H1 (cell line): ENCODE measurements at regions not wholly inside any gene's neighbourhood (a gene's known extent, or its start where the extent isn't known, plus 50 kb on each side); places are given as distances from the start of the nearest gene placed in this dataset.

Experiments
- CTCF ChIA-PET: fragments of 300-600 bp; sonication (Branson Sonifier 250); formaldehyde crosslinking; loops from one replicate; lab custom pipeline; 2021; ENCODE audit not compliant: partially characterized antibody; lab: Charles Lee
- POLR2A ChIA-PET: fragments of 300-600 bp; sonication (Branson Sonifier 250); formaldehyde crosslinking; loops from one replicate; lab custom pipeline; 2021; ENCODE audit warnings: inconsistent platforms; ENCODE audit not compliant: partially characterized antibody; lab: Charles Lee
- DNase-seq, 2 experiments: peaks; one replicate each; pipeline versions ENCODE4 v3.0.0 to v3.0.0-alpha.2; 2010 to 2022; ENCODE audit warnings: low spot score in 2 of 2, low read depth in 1 of 2, mixed read lengths in 1 of 2
- FAIRE-seq: peaks from 2 replicates; lab custom pipeline; 2011; peaks lifted over from hg19 to GRCh38; lab: Jason Lieb, UNC
- H2AFZ ChIP-seq: 2 replicates; pipeline ENCODE4 v1.8.1; 2012; ENCODE audit warnings: low read length, inconsistent platforms
- H2AK5ac ChIP-seq: 2 replicates; pipeline ENCODE4 v1.6.1; 2013; ENCODE audit warnings: low read depth, low read length
- H2BK120ac ChIP-seq: replicated peaks from 2 replicates; pipeline ENCODE3; 2013; ENCODE audit warnings: low read depth, low read length, inconsistent platforms
- H2BK12ac ChIP-seq: 2 replicates; pipeline ENCODE4 v1.6.1; 2013; ENCODE audit warnings: low read depth, low read length
- H2BK15ac ChIP-seq: 2 replicates; pipeline ENCODE4 v1.6.1; 2013; ENCODE audit warnings: low read length
- H2BK20ac ChIP-seq: 2 replicates; pipeline ENCODE4 v1.6.1; 2013; ENCODE audit warnings: low read length
- H2BK5ac ChIP-seq: 2 replicates; pipeline ENCODE4 v1.6.1; 2013; ENCODE audit warnings: low read depth, low read length
- H3K14ac ChIP-seq: 2 replicates; pipeline ENCODE4 v1.6.1; 2013; ENCODE audit warnings: inconsistent platforms; ENCODE audit not compliant: insufficient read length
- H3K18ac ChIP-seq: 2 replicates; pipeline ENCODE4 v1.6.1; 2013; ENCODE audit warnings: low read length; ENCODE audit errors: extremely low read depth
- H3K23ac ChIP-seq: 2 replicates; pipeline ENCODE4 v1.6.1; 2013; ENCODE audit warnings: inconsistent platforms; ENCODE audit not compliant: insufficient read length
- H3K23me2 ChIP-seq: 2 replicates; pipeline ENCODE4 v1.6.1; 2013; ENCODE audit warnings: low read depth, low read length
- H3K27ac ChIP-seq: 2 replicates; pipeline ENCODE4 v1.6.1; 2011; ENCODE audit warnings: low read depth, low read length, inconsistent platforms
- H3K27me3 ChIP-seq, 4 experiments: replicated peaks in 1 of 4; 1 replicate in 1 of 4; 2 replicates in 3 of 4; pipeline versions ENCODE4 v1.6.1 to v1.8.1; 2011 to 2013; ENCODE audit warnings: low read length in 3 of 4, mild to moderate bottlenecking in 3 of 4, inconsistent platforms in 2 of 4, mixed read lengths in 2 of 4, moderate library complexity in 1 of 4; ENCODE audit not compliant: control insufficient read depth in 3 of 4, insufficient read depth in 3 of 4; ENCODE audit errors: extremely low read depth in 1 of 4
- H3K36me3 ChIP-seq, 4 experiments: 2 replicates each; pipeline versions ENCODE4 v1.6.1 to v1.8.1; 2011 to 2013; ENCODE audit warnings: mild to moderate bottlenecking in 4 of 4, low read length in 3 of 4, moderate library complexity in 2 of 4, control low read depth in 1 of 4, inconsistent platforms in 1 of 4; ENCODE audit not compliant: insufficient read depth in 4 of 4, control insufficient read depth in 2 of 4
- H3K4ac ChIP-seq: replicated peaks from 2 replicates; pipeline ENCODE3; 2013; ENCODE audit warnings: low read length, low read depth, mixed read lengths, inconsistent platforms; ENCODE audit not compliant: insufficient read length
- H3K4me1 ChIP-seq, 4 experiments: replicated peaks in 1 of 4; 1 replicate in 1 of 4; 2 replicates in 3 of 4; pipeline versions ENCODE4 v1.6.1 to v1.8.1; 2011 to 2013; ENCODE audit warnings: low read length in 3 of 4, inconsistent platforms in 2 of 4, mixed read lengths in 1 of 4; ENCODE audit not compliant: insufficient read depth in 4 of 4, control insufficient read depth in 3 of 4
- H3K4me2 ChIP-seq, 2 experiments: 2 replicates each; pipeline versions ENCODE4 v1.6.1 to v1.8.1; 2011 to 2013; ENCODE audit warnings: low read depth in 2 of 2, low read length in 2 of 2, control low read depth in 1 of 2, inconsistent platforms in 1 of 2, mild to moderate bottlenecking in 1 of 2; ENCODE audit not compliant: insufficient read depth in 1 of 2
- H3K4me3 ChIP-seq, 4 experiments: fragments of 200-600, 300-600 bp in 1 of 4; sonication (generic), shearing (Covaris generic), sonication (Bioruptor Twin) in 1 of 4; 2 replicates each; pipeline versions ENCODE4 v1.5.1 to v1.8.1; 2011 to 2016; ENCODE audit warnings: low read length in 4 of 4, low read depth in 3 of 4, control low read depth in 2 of 4, inconsistent platforms in 2 of 4, mild to moderate bottlenecking in 2 of 4, mixed read lengths in 1 of 4, moderate library complexity in 1 of 4; ENCODE audit not compliant: insufficient read depth in 2 of 4; ENCODE audit errors: extremely low read depth in 1 of 4
- H3K56ac ChIP-seq: replicated peaks from 2 replicates; pipeline ENCODE3; 2013; ENCODE audit warnings: low read depth, mild to moderate bottlenecking, mixed read lengths, low read length, inconsistent platforms; ENCODE audit not compliant: insufficient read length
- H3K79me1 ChIP-seq: 2 replicates; pipeline ENCODE4 v1.6.1; 2013; ENCODE audit warnings: low read depth, low read length, control low read depth
- H3K79me2 ChIP-seq, 2 experiments: 2 replicates each; pipeline versions ENCODE4 v1.6.1 to v1.8.1; 2012 to 2013; ENCODE audit warnings: low read length in 2 of 2, mild to moderate bottlenecking in 2 of 2, inconsistent platforms in 1 of 2; ENCODE audit not compliant: insufficient read depth in 2 of 2, control insufficient read depth in 1 of 2
- H3K9ac ChIP-seq, 4 experiments: replicated peaks in 1 of 4; 1 replicate in 1 of 4; 2 replicates in 3 of 4; pipeline versions ENCODE4 v1.6.1 to v1.8.1; 2011 to 2013; ENCODE audit warnings: low read depth in 3 of 4, low read length in 3 of 4, control low read depth in 2 of 4, mild to moderate bottlenecking in 2 of 4, moderate library complexity in 2 of 4, inconsistent platforms in 1 of 4; ENCODE audit errors: extremely low read depth in 1 of 4
- H3K9me3 ChIP-seq, 2 experiments: 2 replicates each; pipeline versions ENCODE4 v1.6.1 to v1.8.1; 2012 to 2013; ENCODE audit warnings: mild to moderate bottlenecking in 2 of 2, moderate library complexity in 2 of 2, control low read depth in 1 of 2, inconsistent platforms in 1 of 2, low read depth in 1 of 2, low read length in 1 of 2, mixed read lengths in 1 of 2; ENCODE audit not compliant: insufficient read depth in 2 of 2
- H4K20me1 ChIP-seq, 2 experiments: replicated peaks in 1 of 2; 2 replicates each; pipeline versions ENCODE3 to v1.8.1; 2011 to 2013; ENCODE audit warnings: inconsistent platforms in 2 of 2, low read length in 2 of 2, mild to moderate bottlenecking in 1 of 2; ENCODE audit not compliant: insufficient read depth in 2 of 2, control insufficient read depth in 1 of 2
- H4K5ac ChIP-seq: 2 replicates; pipeline ENCODE4 v1.6.1; 2013; ENCODE audit warnings: low read length, low read depth, mixed read lengths, inconsistent platforms; ENCODE audit not compliant: insufficient read length
- H4K8ac ChIP-seq: 2 replicates; pipeline ENCODE4 v1.8.0; 2013; ENCODE audit warnings: mild to moderate bottlenecking, moderate library complexity, low read length, inconsistent platforms; ENCODE audit not compliant: insufficient read depth; ENCODE audit errors: extremely low read depth
- H4K91ac ChIP-seq: replicated peaks from 2 replicates; pipeline ENCODE3; 2013; ENCODE audit warnings: low read length, mixed read lengths, inconsistent platforms; ENCODE audit not compliant: insufficient read length
- ATF3 ChIP-seq: IDR thresholded peaks from 2 replicates; pipeline ENCODE4 v1.6.1; 2011; ENCODE audit warnings: low read depth, mild to moderate bottlenecking, low read length; ENCODE audit not compliant: insufficient read depth
- EP300 ChIP-seq, 2 experiments: IDR thresholded peaks; 1 replicate in 1 of 2; 2 replicates in 1 of 2; pipeline ENCODE4 v1.6.1; 2011 to 2012; ENCODE audit warnings: low read depth in 2 of 2, low read length in 2 of 2, mild to moderate bottlenecking in 2 of 2, borderline replicate concordance in 1 of 2, inconsistent platforms in 1 of 2, moderate library complexity in 1 of 2
- HDAC2 ChIP-seq, 2 experiments: fragments of 300-600 bp in 1 of 2; sonication (generic) in 1 of 2; IDR thresholded peaks; 2 replicates each; pipeline ENCODE4 v1.6.1; 2011 to 2012; ENCODE audit warnings: low read depth in 2 of 2, low read length in 2 of 2, mild to moderate bottlenecking in 2 of 2, moderate library complexity in 2 of 2, borderline replicate concordance in 1 of 2, inconsistent platforms in 1 of 2
- PHF8 ChIP-seq: fragments of 200-600 bp; sonication (generic); conservative IDR thresholded peaks from 2 replicates; pipeline ENCODE4 v1.7.1; 2012; ENCODE audit warnings: low read depth, mild to moderate bottlenecking, inconsistent platforms, low read length, moderate library complexity
- POLR2AphosphoS5 ChIP-seq: IDR thresholded peaks from 2 replicates; pipeline ENCODE4 v1.6.1; 2011; ENCODE audit warnings: low read depth, low read length
- RBBP5 ChIP-seq: IDR thresholded peaks from 2 replicates; pipeline ENCODE4 v1.7.1; 2012; ENCODE audit warnings: low read depth, mild to moderate bottlenecking, inconsistent platforms, low read length, moderate library complexity, borderline replicate concordance
- RNF2 ChIP-seq: fragments of 200-900, 300-1000 bp; sonication (generic); IDR thresholded peaks from 2 replicates; pipeline ENCODE4 v1.7.1; 2016; ENCODE audit warnings: borderline replicate concordance, low read depth, mild to moderate bottlenecking, antibody characterized with exemption, low read length; ENCODE audit not compliant: poor library complexity, severe bottlenecking; ENCODE audit errors: missing control alignments
- SP2 ChIP-seq: IDR thresholded peaks from 2 replicates; pipeline ENCODE4 v1.6.1; 2012; ENCODE audit warnings: mild to moderate bottlenecking, low read length, inconsistent platforms
- YY1 ChIP-seq: IDR thresholded peaks from 2 replicates; pipeline ENCODE4 v1.6.1; 2011; ENCODE audit warnings: low read depth, mild to moderate bottlenecking, low read length
- WGBS, 2 experiments: shearing (Covaris generic) in 1 of 2; methylation state at CpG; one replicate each; pipeline versions ENCODE4 v1.1.6 to v1.1.7; 2013 to 2015; ENCODE audit warnings: low lambda C conversion rate in 2 of 2, mixed read lengths in 2 of 2, inconsistent platforms in 1 of 2, low coverage in 1 of 2, missing lambda C conversion rate in 1 of 2; ENCODE audit not compliant: insufficient replicate concordance in 2 of 2, insufficient coverage in 1 of 2, insufficient read length in 1 of 2; ENCODE audit errors: extremely low coverage in 1 of 2, missing lambda C conversion rate in 1 of 2; 5-methylcytosine and 5-hydroxymethylcytosine counted together
- TF ChIP-seq, protein P1 (sequence below): IDR thresholded peaks from 2 replicates; pipeline ENCODE4 v1.6.1; 2012; ENCODE audit warnings: inconsistent platforms

GRCh38 chr4:180207921-180208320 is 2035.3 kb upstream of the TENM3 start:
- TF ChIP-seq ATF3 (no peak), YY1 (no peak), POLR2AphosphoS5 (no peak), PHF8 (no peak), RBBP5 (no peak), RNF2 (no peak), EP300 (IDR thresholded peaks at IDR 0.05; ENCODE audit: borderline replicate concordance in 1 of 2, low read depth in 2 of 2, low read length in 2 of 2) (no peak), SP2 (no peak), HDAC2 (IDR thresholded peaks at IDR 0.05; ENCODE audit: borderline replicate concordance in 1 of 2, low read depth in 2 of 2, low read length in 2 of 2) (no peak)
- TF ChIP-seq, protein P1, sequence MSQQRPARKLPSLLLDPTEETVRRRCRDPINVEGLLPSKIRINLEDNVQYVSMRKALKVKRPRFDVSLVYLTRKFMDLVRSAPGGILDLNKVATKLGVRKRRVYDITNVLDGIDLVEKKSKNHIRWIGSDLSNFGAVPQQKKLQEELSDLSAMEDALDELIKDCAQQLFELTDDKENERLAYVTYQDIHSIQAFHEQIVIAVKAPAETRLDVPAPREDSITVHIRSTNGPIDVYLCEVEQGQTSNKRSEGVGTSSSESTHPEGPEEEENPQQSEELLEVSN: no peak
- H3K23me2 ChIP-seq: no peaks in the 10 kb centered on the region
- 91% methylated on average over 1 of the region's 1 CpG; no CpG with 5 or more reads in 1 of the 2 experiments for WGBS, 2 experiments

More at GRCh38 chr4:180207921-180208320, 2035.3 kb upstream of the TENM3 start:
- POLR2A ChIA-PET: no interaction called here
- Histone ChIP-seq H3K4me2 (no peak overlapping the region), H3K56ac (no peak overlapping the region), H2BK5ac (no peak overlapping the region), H3K4me1 (no peaks in the 10 kb centered on the region; a peak in 1 of 7 replicates), H3K36me3 (no peaks in the 10 kb centered on the region), H3K79me1 (no peaks in the 10 kb centered on the region), H3K79me2 (no peaks in the 10 kb centered on the region), H4K8ac (no peak overlapping the region), H2AK5ac (no peak overlapping the region), H3K14ac (no peak overlapping the region), H2BK120ac (no peak overlapping the region), H3K4me3 (no peak overlapping the region), H2AFZ (no peak overlapping the region), H3K4ac (no peak overlapping the region), H2BK15ac (no peak overlapping the region), H3K9me3 (no peaks in the 10 kb centered on the region), H3K9ac (no peak overlapping the region), H4K5ac (no peak overlapping the region), H3K27ac (no peak overlapping the region), H2BK20ac (no peak overlapping the region), H3K23ac (no peak overlapping the region), H4K91ac (no peak overlapping the region), H3K18ac (no peak overlapping the region), H4K20me1 (no peaks in the 10 kb centered on the region), H2BK12ac (no peak overlapping the region), H3K27me3 (no peaks in the 10 kb centered on the region)
- FAIRE-seq (no peak), DNase-seq (no peak)
- CTCF ChIA-PET: no interaction called here
